B cell (primary cell): ENCODE measurements at regions not wholly inside any gene's neighbourhood (a gene's known extent, or its start where the extent isn't known, plus 50 kb on each side); places are given as distances from the start of the nearest gene placed in this dataset.

Experiments
- ATAC-seq: fragments of 200-7000 bp; cut with Tn5 transposase; one replicate; pipeline ENCODE4 v1.10.0; 2021; ENCODE audit warnings: low read depth, mild to moderate bottlenecking, moderate number of reproducible peaks, moderate library complexity
- CTCF ChIA-PET: fragments of 350-600 bp; sonication (Branson Sonifier 250); formaldehyde crosslinking; loops from one replicate; lab custom pipeline; 2021; ENCODE audit warnings: antibody characterized with exemption, inconsistent platforms; lab: Charles Lee
- POLR2A ChIA-PET: fragments of 350-600 bp; sonication (Branson Sonifier 250); formaldehyde crosslinking; loops from one replicate; lab custom pipeline; 2021; ENCODE audit warnings: antibody characterized with exemption; lab: Charles Lee
- DNase-seq: peaks from one replicate; pipeline ENCODE4 v3.0.0; 2013
- H2AFZ ChIP-seq: 2 replicates; pipeline ENCODE4 v1.6.1; 2012; ENCODE audit warnings: mild to moderate bottlenecking, low read depth, low read length; ENCODE audit not compliant: insufficient read depth, poor library complexity, severe bottlenecking
- H3K27ac ChIP-seq, 2 donors: 1 replicate in 1 of 2; 2 replicates in 1 of 2; pipeline ENCODE4 v1.5.1; 2012 to 2013; ENCODE audit warnings: low read length in 2 of 2, mild to moderate bottlenecking in 2 of 2, moderate library complexity in 1 of 2
- H3K27me3 ChIP-seq, 4 experiments: fragments of 200-600 bp in 1 of 4; sonication (generic) in 1 of 4; replicated peaks in 1 of 4; 1 replicate in 2 of 4; 2 replicates in 2 of 4; pipeline versions ENCODE4 v1.6.1 to v1.7.0; 2013 to 2016; ENCODE audit warnings: low read length in 3 of 4, mild to moderate bottlenecking in 2 of 4, mixed read lengths in 1 of 4, moderate library complexity in 1 of 4; ENCODE audit not compliant: insufficient read depth in 4 of 4, control insufficient read depth in 3 of 4; ENCODE audit errors: control extremely low read depth in 1 of 4
- H3K36me3 ChIP-seq, 2 experiments: replicated peaks in 1 of 2; 1 replicate in 1 of 2; 2 replicates in 1 of 2; pipeline versions ENCODE4 v1.6.1 to v1.7.1; 2013; ENCODE audit warnings: low read length in 1 of 2; ENCODE audit not compliant: insufficient read depth in 2 of 2, control insufficient read depth in 1 of 2; ENCODE audit errors: control extremely low read depth in 1 of 2, extremely low read depth in 1 of 2
- H3K4me1 ChIP-seq, 2 donors: fragments of 200-600 bp in 1 of 2; sonication (generic) in 1 of 2; 1 replicate in 1 of 2; 2 replicates in 1 of 2; pipeline versions ENCODE4 v1.5.1 to v1.6.1; 2013 to 2017; ENCODE audit warnings: low read length in 2 of 2; ENCODE audit not compliant: control insufficient read depth in 2 of 2, insufficient read depth in 2 of 2
- H3K4me2 ChIP-seq: replicated peaks from 2 replicates; pipeline ENCODE3; 2012; ENCODE audit warnings: mild to moderate bottlenecking, low read depth, low read length; ENCODE audit not compliant: poor library complexity, severe bottlenecking
- H3K4me3 ChIP-seq, 5 experiments: fragments of 200-600 bp in 1 of 5; sonication (generic) in 1 of 5; 1 replicate in 3 of 5; 2 replicates in 2 of 5; pipeline versions ENCODE4 v1.5.1 to v1.7.0; 2011 to 2016; ENCODE audit warnings: low read length in 4 of 5, mild to moderate bottlenecking in 4 of 5, low read depth in 2 of 5, control low read depth in 1 of 5, moderate library complexity in 1 of 5; ENCODE audit not compliant: insufficient read depth in 1 of 5; ENCODE audit errors: control extremely low read depth in 1 of 5, extremely low read depth in 1 of 5
- H3K79me2 ChIP-seq: fragments of 200-600 bp; sonication (generic); one replicate; pipeline ENCODE4 v1.6.0; 2016; ENCODE audit warnings: low read length; ENCODE audit not compliant: control insufficient read depth, insufficient read depth
- H3K9ac ChIP-seq: fragments of 200-600 bp; sonication (generic); 2 replicates; pipeline ENCODE4 v1.6.1; 2017; ENCODE audit warnings: mild to moderate bottlenecking, low read length, moderate library complexity
- H3K9me3 ChIP-seq, 3 donors: one replicate each; pipeline versions ENCODE4 v1.6.1 to v1.7.1; 2013; ENCODE audit warnings: low read length in 2 of 3; ENCODE audit not compliant: control insufficient read depth in 2 of 3, insufficient read depth in 1 of 3; ENCODE audit errors: control extremely low read depth in 1 of 3
- H4K20me1 ChIP-seq: 2 replicates; pipeline ENCODE4 v1.6.0; 2012; ENCODE audit warnings: mild to moderate bottlenecking, low read length; ENCODE audit not compliant: insufficient read depth, control insufficient read depth, poor library complexity, severe bottlenecking
- H3K27ac Mint-ChIP-seq: one replicate; pipeline ENCODE4 v1.8.0; 2021; ENCODE audit warnings: mixed read lengths
- H3K27me3 Mint-ChIP-seq: one replicate; pipeline ENCODE4 v1.8.0; 2021; ENCODE audit warnings: mixed read lengths
- H3K4me1 Mint-ChIP-seq: one replicate; pipeline ENCODE4 v1.8.0; 2021; ENCODE audit warnings: mixed read lengths
- H3K4me3 Mint-ChIP-seq: one replicate; pipeline ENCODE4 v1.8.0; 2021; ENCODE audit warnings: mixed read lengths
- H3K9me3 Mint-ChIP-seq: one replicate; pipeline ENCODE4 v1.8.0; 2022; ENCODE audit warnings: mixed read lengths; ENCODE audit not compliant: insufficient read depth
- EZH2 ChIP-seq: IDR thresholded peaks from 2 replicates; pipeline ENCODE4 v1.6.1; 2012; ENCODE audit warnings: borderline replicate concordance, low read depth, mild to moderate bottlenecking, moderate library complexity, low read length; ENCODE audit not compliant: insufficient read depth, poor library complexity, severe bottlenecking
- WGBS: methylation state at CpG from one replicate; pipeline ENCODE4 v1.1.5; 2013; ENCODE audit warnings: missing lambda C conversion rate; ENCODE audit not compliant: insufficient coverage; 5-methylcytosine and 5-hydroxymethylcytosine counted together
- intact Hi-C: fragments of 100-400 bp; cut with micrococcal nuclease; formaldehyde crosslinking; loops from one replicate; pipeline ENCODE4 v1.10.0; 2022
- TF ChIP-seq, protein P1 (sequence below): fragments of 200-600 bp; IDR thresholded peaks from one replicate; pipeline ENCODE4 v1.8.0; 2022; ENCODE audit warnings: antibody characterized with exemption, mild to moderate bottlenecking

DNA sequence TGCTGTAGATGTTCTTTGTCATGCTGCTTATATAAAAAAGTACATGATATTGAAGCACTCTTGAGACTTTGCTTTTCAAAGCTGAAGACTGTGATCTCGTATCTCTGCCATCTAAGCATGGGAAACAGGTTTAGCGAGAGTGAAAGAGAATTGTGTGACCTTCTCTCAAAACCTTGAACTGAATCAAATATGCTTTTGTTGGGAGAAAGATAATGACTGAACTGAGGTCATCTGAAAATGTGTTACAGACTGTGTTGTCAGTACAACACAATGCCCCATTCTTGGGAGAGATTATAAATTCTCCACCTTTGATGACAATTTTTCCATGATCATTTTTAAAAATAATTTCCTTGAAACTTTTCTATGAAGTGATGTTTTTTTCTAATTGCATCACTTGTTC lies 272.1 kb upstream of the SEL1L start:
- Mint-ChIP-seq H3K4me1 (no peaks in the 10 kb centered on the region), H3K27me3 (no peaks in the 10 kb centered on the region), H3K4me3 (no peak overlapping the region), H3K27ac (no peak overlapping the region), H3K9me3 (peaks cover 2% of the 10 kb centered on the region)
- intact Hi-C loops: no loop called here
- Histone ChIP-seq H3K4me2 (no peak overlapping the region), H3K9ac (no peak overlapping the region), H3K4me3 (no peak overlapping the region), H2AFZ (no peak overlapping the region), H3K9me3 (peaks cover 0 to 4% (median 0%) of the 10 kb centered on the region in 3 donors), H4K20me1 (no peaks in the 10 kb centered on the region), H3K27ac (no peak overlapping the region), H3K79me2 (no peaks in the 10 kb centered on the region), H3K36me3 (no peaks in the 10 kb centered on the region), H3K4me1 (no peaks in the 10 kb centered on the region), H3K27me3 (no peaks in the 10 kb centered on the region)
- ATAC-seq: no peak
- ChIA-PET CTCF (no interaction called here), POLR2A (no interaction called here)
- no peak for DNase-seq
- TF ChIP-seq, protein P1, sequence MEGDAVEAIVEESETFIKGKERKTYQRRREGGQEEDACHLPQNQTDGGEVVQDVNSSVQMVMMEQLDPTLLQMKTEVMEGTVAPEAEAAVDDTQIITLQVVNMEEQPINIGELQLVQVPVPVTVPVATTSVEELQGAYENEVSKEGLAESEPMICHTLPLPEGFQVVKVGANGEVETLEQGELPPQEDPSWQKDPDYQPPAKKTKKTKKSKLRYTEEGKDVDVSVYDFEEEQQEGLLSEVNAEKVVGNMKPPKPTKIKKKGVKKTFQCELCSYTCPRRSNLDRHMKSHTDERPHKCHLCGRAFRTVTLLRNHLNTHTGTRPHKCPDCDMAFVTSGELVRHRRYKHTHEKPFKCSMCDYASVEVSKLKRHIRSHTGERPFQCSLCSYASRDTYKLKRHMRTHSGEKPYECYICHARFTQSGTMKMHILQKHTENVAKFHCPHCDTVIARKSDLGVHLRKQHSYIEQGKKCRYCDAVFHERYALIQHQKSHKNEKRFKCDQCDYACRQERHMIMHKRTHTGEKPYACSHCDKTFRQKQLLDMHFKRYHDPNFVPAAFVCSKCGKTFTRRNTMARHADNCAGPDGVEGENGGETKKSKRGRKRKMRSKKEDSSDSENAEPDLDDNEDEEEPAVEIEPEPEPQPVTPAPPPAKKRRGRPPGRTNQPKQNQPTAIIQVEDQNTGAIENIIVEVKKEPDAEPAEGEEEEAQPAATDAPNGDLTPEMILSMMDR: no peak
- TF ChIP-seq EZH2: no peak
- WGBS: no CpG with 5 or more reads among the region's 2 CpGs

DNA sequence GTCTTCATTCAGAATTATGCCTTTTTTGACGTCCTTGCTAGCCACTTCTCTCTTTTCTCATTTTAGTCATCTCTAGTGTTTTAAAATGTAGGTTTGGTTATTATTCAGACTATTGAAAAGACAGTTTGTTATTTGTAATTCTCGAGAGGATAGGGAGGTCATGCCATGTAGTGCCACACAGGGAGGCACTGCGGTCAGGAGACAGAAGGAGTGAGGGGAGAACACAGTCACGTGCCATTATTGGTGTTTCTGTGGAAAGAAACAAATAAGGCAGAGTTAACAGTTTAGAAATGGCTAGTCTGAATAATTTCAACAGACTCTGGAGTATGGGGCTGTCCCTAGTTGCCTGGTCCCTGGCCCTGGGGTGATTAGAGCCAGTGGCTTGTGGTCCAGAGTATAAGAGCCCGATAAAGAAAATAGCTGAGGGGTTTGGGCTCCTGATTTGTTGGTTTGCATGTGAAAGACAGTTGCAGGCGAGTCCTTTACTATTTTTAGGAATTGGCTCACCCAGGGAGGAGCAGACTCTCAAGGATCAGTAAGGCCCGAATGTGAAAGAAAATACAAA lies 278.1 kb upstream of the SEL1L start:
- H3K27me3 ChIP-seq: no peaks in the 10 kb centered on the region
- no peaks in the 10 kb centered on the region for H4K20me1 ChIP-seq
- H2AFZ ChIP-seq: no peak overlapping the region
- CTCF ChIA-PET: no interaction called here
- intact Hi-C loops: no loop called here
- Mint-ChIP-seq H3K9me3 (peaks cover 2% of the 10 kb centered on the region), H3K27ac (no peak overlapping the region), H3K4me1 (no peaks in the 10 kb centered on the region), H3K27me3 (no peaks in the 10 kb centered on the region), H3K4me3 (no peak overlapping the region)
- no peak for TF ChIP-seq EZH2
- TF ChIP-seq, protein P1: no peak
- H3K4me3 ChIP-seq: no peak overlapping the region
- H3K27ac ChIP-seq: no peak overlapping the region
- DNase-seq (no peak), ATAC-seq (no peak)
- no peaks in the 10 kb centered on the region for H3K36me3 ChIP-seq
- H3K4me2 ChIP-seq: no peak overlapping the region
- peaks cover 0 to 4% (median 0%) of the 10 kb centered on the region in 3 donors for H3K9me3 ChIP-seq
- WGBS: 94% methylated on average over 3 of the region's 7 CpGs
- no peaks in the 10 kb centered on the region for H3K4me1 ChIP-seq
- no peaks in the 10 kb centered on the region for H3K79me2 ChIP-seq
- H3K9ac ChIP-seq: no peak overlapping the region
- POLR2A ChIA-PET: no interaction called here
